Ovary (tissue), 3 donors: ENCODE measurements at regions not wholly inside any gene's neighbourhood (a gene's known extent, or its start where the extent isn't known, plus 50 kb on each side); places are given as distances from the start of the nearest gene placed in this dataset.

Experiments
- POLR2A ChIP-seq: fragments of 450-650 bp; IDR thresholded peaks from one replicate; pipeline ENCODE4 v1.6.1; 2017; ENCODE audit warnings: antibody characterized with exemption, mild to moderate bottlenecking, moderate library complexity
- TF ChIP-seq, protein P1 (sequence below), 3 donors: fragments of 450-650 bp in 2 of 3; fragments of 200-600 bp in 1 of 3; IDR thresholded peaks; one replicate each; pipeline versions ENCODE4 v1.5.1 to v1.8.0; 2016 to 2022; ENCODE audit warnings: antibody characterized with exemption in 3 of 3, mild to moderate bottlenecking in 1 of 3
- donor health status: DM: no; HTN: no; CAD: no.

GRCh38 chr12:77401770-77402081 lies 336.4 kb upstream of the E2F7 start:
- no peak for TF ChIP-seq POLR2A
- TF ChIP-seq, protein P1, sequence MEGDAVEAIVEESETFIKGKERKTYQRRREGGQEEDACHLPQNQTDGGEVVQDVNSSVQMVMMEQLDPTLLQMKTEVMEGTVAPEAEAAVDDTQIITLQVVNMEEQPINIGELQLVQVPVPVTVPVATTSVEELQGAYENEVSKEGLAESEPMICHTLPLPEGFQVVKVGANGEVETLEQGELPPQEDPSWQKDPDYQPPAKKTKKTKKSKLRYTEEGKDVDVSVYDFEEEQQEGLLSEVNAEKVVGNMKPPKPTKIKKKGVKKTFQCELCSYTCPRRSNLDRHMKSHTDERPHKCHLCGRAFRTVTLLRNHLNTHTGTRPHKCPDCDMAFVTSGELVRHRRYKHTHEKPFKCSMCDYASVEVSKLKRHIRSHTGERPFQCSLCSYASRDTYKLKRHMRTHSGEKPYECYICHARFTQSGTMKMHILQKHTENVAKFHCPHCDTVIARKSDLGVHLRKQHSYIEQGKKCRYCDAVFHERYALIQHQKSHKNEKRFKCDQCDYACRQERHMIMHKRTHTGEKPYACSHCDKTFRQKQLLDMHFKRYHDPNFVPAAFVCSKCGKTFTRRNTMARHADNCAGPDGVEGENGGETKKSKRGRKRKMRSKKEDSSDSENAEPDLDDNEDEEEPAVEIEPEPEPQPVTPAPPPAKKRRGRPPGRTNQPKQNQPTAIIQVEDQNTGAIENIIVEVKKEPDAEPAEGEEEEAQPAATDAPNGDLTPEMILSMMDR (IDR thresholded peaks at IDR 0.05) = no peak
